NB4 (cell line): ENCODE measurements at regions not wholly inside any gene's neighbourhood (a gene's known extent, or its start where the extent isn't known, plus 50 kb on each side); places are given as distances from the start of the nearest gene placed in this dataset.

ENCODE experiments used
- CTCF ChIP-seq: IDR thresholded peaks from one replicate; pipeline ENCODE4 v1.5.1; 2012; ENCODE audit warnings: low read depth, low read length
- MYC ChIP-seq: IDR thresholded peaks from 2 replicates; pipeline ENCODE4 v1.6.1; 2011; ENCODE audit warnings: low read depth, low read length
- POLR2A ChIP-seq: IDR thresholded peaks from 2 replicates; pipeline ENCODE4 v1.6.1; 2011; ENCODE audit warnings: mild to moderate bottlenecking; ENCODE audit not compliant: insufficient read length; ENCODE audit errors: extremely low read depth
- TF ChIP-seq, protein P1 (sequence below): IDR thresholded peaks from 2 replicates; pipeline ENCODE4 v1.6.1; 2011; ENCODE audit warnings: low read depth, low read length

- no peak for TF ChIP-seq CTCF
- no peak for TF ChIP-seq POLR2A
- TF ChIP-seq MYC: no peak
- TF ChIP-seq, protein P1, sequence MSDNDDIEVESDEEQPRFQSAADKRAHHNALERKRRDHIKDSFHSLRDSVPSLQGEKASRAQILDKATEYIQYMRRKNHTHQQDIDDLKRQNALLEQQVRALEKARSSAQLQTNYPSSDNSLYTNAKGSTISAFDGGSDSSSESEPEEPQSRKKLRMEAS: no peak
Observed at GRCh38 chr16:77562497-77562896, 127.7 kb upstream of the ADAMTS18 start.
